ENCODE measurements at regions not wholly inside any gene's neighbourhood (a gene's known extent, or its start where the extent isn't known, plus 50 kb on each side); places are given as distances from the start of the nearest gene placed in this dataset.

DNA sequence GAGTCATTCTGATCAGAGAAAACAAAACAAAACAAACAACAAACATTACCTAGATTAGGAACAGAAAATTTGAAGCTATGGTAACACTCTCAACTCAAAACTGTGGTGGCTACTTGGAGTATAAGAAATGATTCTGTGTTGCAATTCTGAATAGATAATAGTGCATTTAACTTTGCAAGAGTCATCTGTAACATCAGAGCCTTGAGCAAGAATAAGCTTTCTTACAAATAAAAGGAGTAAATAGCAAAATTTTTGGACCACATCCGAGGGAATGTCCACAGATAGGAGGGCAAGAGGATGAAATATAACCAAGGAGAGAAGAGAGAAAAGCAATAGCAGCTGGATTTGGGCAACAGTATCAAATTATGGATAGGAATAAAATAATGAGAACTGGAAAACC, 1090.6 kb downstream of the SLC6A15 start:
- DNase-seq (ENCODE audit: low read depth) = no peak

DNA sequence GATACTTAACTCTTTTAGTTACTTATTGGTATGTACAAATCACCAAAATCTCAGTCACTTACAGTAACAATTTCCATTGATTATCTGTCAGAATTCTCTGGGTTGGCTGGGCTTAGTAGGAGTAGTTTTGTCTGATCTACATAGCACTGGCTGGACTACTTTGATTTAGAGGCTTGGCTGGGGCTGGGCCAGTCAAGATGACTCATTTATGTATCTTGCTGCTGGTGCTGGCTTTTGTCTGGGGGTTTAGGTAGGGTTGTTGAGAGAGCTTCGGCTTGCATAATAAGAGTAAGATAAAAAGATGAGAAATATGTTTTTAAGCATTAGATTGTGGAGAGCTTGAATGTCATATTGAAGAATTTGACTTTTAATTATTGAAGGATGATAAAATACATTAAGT, 1093.7 kb downstream of the SLC6A15 start:
- DNase-seq (ENCODE audit: low read depth) = peak; percentile 68
- no peak for FAIRE-seq

More for the DNA sequence above, 1090.6 kb downstream of the SLC6A15 start:
- Histone ChIP-seq H3K4me3 (ENCODE audit: low read depth, low read length) (no peak overlapping the region), H3K27me3 (ENCODE audit: control insufficient read depth, insufficient read depth, low read length) (no peaks in the 10 kb centered on the region), H3K36me3 (ENCODE audit: control insufficient read depth, insufficient read depth, low read length) (no peaks in the 10 kb centered on the region)
- no peak for TF ChIP-seq CTCF (IDR thresholded peaks at IDR 0.05; ENCODE audit: insufficient read depth, low read length, severe bottlenecking)
- FAIRE-seq = no peak

DNA sequence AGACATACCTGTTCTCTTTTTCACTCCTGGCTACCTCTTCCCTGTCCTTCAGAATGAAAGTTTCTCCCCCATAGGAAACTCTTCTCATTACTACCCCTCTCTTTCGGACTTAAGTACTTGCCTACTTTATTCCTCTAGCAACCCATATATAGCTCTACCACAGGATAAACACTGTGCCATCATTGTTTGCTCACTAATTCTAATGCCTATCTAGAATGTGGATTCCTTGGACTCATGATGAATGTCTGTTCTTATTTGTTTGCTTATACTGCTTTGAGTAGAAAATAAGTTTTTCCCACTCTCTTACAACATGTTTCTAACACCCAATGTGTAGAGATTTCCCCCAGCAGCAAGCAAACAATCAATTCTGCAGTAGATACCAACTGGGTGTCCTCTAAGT, 1094.9 kb downstream of the SLC6A15 start:
- Histone ChIP-seq H3K4me3 (ENCODE audit: low read depth, low read length) (no peak overlapping the region), H3K36me3 (ENCODE audit: control insufficient read depth, insufficient read depth, low read length) (no peaks in the 10 kb centered on the region), H3K27me3 (ENCODE audit: control insufficient read depth, insufficient read depth, low read length) (no peaks in the 10 kb centered on the region)
- DNase-seq (ENCODE audit: low read depth) = no peak
- no peak for FAIRE-seq
- TF ChIP-seq CTCF (IDR thresholded peaks at IDR 0.05; ENCODE audit: insufficient read depth, low read length, severe bottlenecking) = no peak

More for the DNA sequence above, 1093.7 kb downstream of the SLC6A15 start:
- no peak for TF ChIP-seq CTCF (IDR thresholded peaks at IDR 0.05; ENCODE audit: insufficient read depth, low read length, severe bottlenecking)
- H3K27me3 ChIP-seq (ENCODE audit: control insufficient read depth, insufficient read depth, low read length) = no peaks in the 10 kb centered on the region
- no peak overlapping the region for H3K4me3 ChIP-seq (ENCODE audit: low read depth, low read length)
- no peaks in the 10 kb centered on the region for H3K36me3 ChIP-seq (ENCODE audit: control insufficient read depth, insufficient read depth, low read length)

DNA sequence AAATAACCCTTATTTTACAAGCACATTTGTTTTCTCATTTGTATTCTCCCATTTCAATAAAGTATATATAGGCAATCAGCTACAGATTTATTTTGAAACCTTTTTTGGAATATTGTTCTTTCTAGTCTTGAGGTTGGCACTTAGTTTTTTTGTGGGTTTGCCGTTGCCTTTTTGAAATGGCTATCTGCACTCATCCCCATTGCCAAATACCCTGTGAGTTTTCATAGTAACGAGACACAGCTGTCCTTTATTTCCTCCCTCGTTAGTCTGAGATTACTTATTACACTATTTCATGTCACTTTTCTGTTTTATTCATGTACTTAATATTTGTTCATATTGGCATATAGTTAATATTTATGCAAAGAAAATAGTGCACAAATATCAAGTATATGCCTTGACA, 1104.0 kb downstream of the SLC6A15 start:
- no peak overlapping the region for H3K4me3 ChIP-seq (ENCODE audit: low read depth, low read length)
- DNase-seq (ENCODE audit: low read depth) (no peak), FAIRE-seq (no peak)
- H3K27me3 ChIP-seq (ENCODE audit: control insufficient read depth, insufficient read depth, low read length) = no peaks in the 10 kb centered on the region
- no peaks in the 10 kb centered on the region for H3K36me3 ChIP-seq (ENCODE audit: control insufficient read depth, insufficient read depth, low read length)
- TF ChIP-seq CTCF (IDR thresholded peaks at IDR 0.05; ENCODE audit: insufficient read depth, low read length, severe bottlenecking) = no peak

DNA sequence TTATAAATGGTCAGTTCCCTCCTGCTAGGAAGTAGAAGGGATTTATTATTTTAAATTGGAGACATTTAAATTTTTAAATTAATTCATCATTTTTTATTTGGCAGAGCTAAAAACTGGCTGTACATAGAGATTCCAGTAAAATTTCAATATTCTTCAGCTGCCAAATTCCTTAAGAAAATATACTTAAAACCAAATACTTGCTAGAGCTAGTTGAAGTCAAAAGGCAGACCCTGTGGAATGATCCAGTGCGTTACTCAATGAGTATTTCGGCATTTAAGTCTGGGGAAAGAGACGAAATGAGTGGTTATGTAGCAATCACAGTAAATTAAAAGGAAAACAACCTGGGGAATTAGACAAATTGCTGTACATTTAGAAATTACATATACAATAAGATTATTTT, 1104.7 kb downstream of the SLC6A15 start:
- TF ChIP-seq CTCF (IDR thresholded peaks at IDR 0.05; ENCODE audit: insufficient read depth, low read length, severe bottlenecking) = no peak
- FAIRE-seq (no peak), DNase-seq (ENCODE audit: low read depth) (no peak)
- Histone ChIP-seq H3K4me3 (ENCODE audit: low read depth, low read length) (no peak overlapping the region), H3K36me3 (ENCODE audit: control insufficient read depth, insufficient read depth, low read length) (no peaks in the 10 kb centered on the region), H3K27me3 (ENCODE audit: control insufficient read depth, insufficient read depth, low read length) (no peaks in the 10 kb centered on the region)

DNA sequence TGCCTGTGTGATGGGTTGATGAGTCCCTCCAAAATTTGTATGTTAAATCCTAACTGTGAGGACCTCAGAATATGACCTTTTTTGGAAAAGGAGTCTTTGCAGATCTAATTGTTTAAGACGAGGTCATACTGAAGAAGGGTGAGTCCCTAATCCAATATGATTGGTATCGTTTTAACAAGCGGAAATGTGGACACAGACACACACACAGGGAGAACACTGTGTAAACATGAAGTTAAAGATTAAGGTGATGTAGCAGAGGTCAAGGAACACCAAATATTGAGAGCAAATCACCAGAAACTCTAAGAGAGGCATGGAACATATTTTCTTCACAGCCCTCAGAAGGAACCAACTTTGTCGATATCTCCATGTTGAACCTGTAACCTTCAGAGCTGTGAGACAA, 1106.7 kb downstream of the SLC6A15 start:
- H3K36me3 ChIP-seq (ENCODE audit: control insufficient read depth, insufficient read depth, low read length) = no peaks in the 10 kb centered on the region
- H3K4me3 ChIP-seq (ENCODE audit: low read depth, low read length) = no peak overlapping the region
- TF ChIP-seq CTCF (IDR thresholded peaks at IDR 0.05; ENCODE audit: insufficient read depth, low read length, severe bottlenecking) = no peak
- no peaks in the 10 kb centered on the region for H3K27me3 ChIP-seq (ENCODE audit: control insufficient read depth, insufficient read depth, low read length)
- DNase-seq (ENCODE audit: low read depth) = no peak
- FAIRE-seq = no peak

Data from bronchial epithelial cell (primary cell).